ENCODE measurements at regions not wholly inside any gene's neighbourhood (a gene's known extent, or its start where the extent isn't known, plus 50 kb on each side); places are given as distances from the start of the nearest gene placed in this dataset.

GRCh38 chr22:49021926-49022815 lies 805.5 kb downstream of the BRD1 start:
- H3K36me3 Mint-ChIP-seq (ENCODE audit: insufficient read depth in 2 of 2): no peaks in the 10 kb centered on the region
- H3K4me1 Mint-ChIP-seq (ENCODE audit: low read depth): no peaks in the 10 kb centered on the region
- H3K27ac Mint-ChIP-seq: no peak overlapping the region
- H3K4me3 Mint-ChIP-seq: no peak overlapping the region
- no peaks in the 10 kb centered on the region for H3K9me3 Mint-ChIP-seq
- DNase-seq (no peak), ATAC-seq (replicated peaks in 1 of 2) (no peak)
- H3K27me3 Mint-ChIP-seq (ENCODE audit: low read depth): peaks cover under 1% of the 10 kb centered on the region

DNA sequence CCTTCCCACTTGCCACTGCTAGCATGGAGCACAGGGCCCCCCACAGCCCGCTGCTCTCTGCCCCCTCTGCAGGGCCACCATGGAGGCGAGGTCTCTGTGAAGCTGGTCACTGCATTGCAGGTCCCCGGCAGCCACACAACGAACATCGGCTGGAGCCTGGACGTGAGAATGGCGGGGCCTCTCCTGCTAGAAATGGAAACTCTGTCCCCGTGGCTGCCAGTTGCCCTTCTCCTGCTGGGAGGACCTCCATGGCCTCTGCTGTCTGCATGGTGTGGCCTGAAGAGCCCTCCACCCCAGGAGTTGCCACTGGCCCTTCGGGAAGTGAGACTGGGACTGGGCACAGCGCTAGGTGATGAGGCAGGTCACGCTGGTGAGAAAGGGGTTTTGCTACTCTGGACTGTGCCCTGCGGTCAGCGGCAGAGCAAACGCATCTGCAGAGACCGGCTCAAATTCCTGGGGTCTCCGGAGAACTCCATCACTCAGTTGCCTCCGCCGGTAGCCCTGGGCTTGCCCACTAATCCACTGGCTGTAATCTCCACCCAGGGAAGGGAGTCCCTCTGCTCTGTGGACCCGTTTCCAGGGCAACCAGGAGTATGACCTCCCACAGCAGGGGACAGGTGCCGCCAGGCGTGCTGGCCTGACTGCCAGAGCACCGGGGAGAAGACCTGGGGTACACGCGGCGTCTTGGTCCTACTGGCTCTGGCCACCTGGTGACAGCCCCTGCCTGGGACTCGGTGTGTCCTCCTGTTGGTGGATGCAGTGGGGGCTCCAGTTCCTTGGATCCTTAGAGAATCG lies 806.3 kb downstream of the BRD1 start:
- H3K27ac Mint-ChIP-seq: no peak overlapping the region
- DNase-seq (no peak), ATAC-seq (replicated peaks in 1 of 2) (no peak)
- H3K36me3 Mint-ChIP-seq (ENCODE audit: insufficient read depth in 2 of 2): no peaks in the 10 kb centered on the region
- H3K9me3 Mint-ChIP-seq: no peaks in the 10 kb centered on the region
- no peak overlapping the region for H3K4me3 Mint-ChIP-seq
- H3K4me1 Mint-ChIP-seq (ENCODE audit: low read depth): no peaks in the 10 kb centered on the region
- no peaks in the 10 kb centered on the region for H3K27me3 Mint-ChIP-seq (ENCODE audit: low read depth)

GRCh38 chr22:49019737-49020713 lies 807.6 kb downstream of the BRD1 start:
- Mint-ChIP-seq H3K27me3 (ENCODE audit: low read depth) (no peaks in the 10 kb centered on the region), H3K9me3 (no peaks in the 10 kb centered on the region), H3K4me1 (ENCODE audit: low read depth) (no peaks in the 10 kb centered on the region), H3K4me3 (no peak overlapping the region), H3K36me3 (ENCODE audit: insufficient read depth in 2 of 2) (no peaks in the 10 kb centered on the region), H3K27ac (no peak overlapping the region)
- DNase-seq: no peak
- ATAC-seq (replicated peaks in 1 of 2): no peak

DNA sequence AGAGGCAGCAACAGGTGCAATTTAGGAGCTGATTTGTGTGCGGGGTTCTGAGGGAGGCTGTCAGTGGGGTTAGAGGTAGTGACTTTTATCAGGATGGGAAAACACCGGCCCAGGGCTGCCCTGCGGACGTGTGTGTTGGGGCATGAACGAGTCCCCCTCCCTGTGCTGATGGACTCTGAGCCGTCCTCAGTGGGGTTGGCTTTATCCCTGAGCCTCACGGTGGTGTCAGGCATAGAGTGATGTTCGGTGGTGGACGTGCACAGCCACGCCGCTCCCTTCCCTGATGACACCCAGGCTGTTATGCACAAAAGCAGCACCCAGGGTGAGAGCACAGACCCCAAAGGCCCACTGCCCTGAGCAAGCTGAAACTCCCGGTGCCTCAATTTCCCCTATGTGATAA lies 809.1 kb downstream of the BRD1 start:
- no peak overlapping the region for H3K4me3 Mint-ChIP-seq
- no peak for DNase-seq
- no peak for ATAC-seq (replicated peaks in 1 of 2)
- no peaks in the 10 kb centered on the region for H3K27me3 Mint-ChIP-seq (ENCODE audit: low read depth)
- H3K9me3 Mint-ChIP-seq: no peaks in the 10 kb centered on the region
- no peaks in the 10 kb centered on the region for H3K36me3 Mint-ChIP-seq (ENCODE audit: insufficient read depth in 2 of 2)
- H3K4me1 Mint-ChIP-seq (ENCODE audit: low read depth): no peaks in the 10 kb centered on the region
- no peak overlapping the region for H3K27ac Mint-ChIP-seq

DNA sequence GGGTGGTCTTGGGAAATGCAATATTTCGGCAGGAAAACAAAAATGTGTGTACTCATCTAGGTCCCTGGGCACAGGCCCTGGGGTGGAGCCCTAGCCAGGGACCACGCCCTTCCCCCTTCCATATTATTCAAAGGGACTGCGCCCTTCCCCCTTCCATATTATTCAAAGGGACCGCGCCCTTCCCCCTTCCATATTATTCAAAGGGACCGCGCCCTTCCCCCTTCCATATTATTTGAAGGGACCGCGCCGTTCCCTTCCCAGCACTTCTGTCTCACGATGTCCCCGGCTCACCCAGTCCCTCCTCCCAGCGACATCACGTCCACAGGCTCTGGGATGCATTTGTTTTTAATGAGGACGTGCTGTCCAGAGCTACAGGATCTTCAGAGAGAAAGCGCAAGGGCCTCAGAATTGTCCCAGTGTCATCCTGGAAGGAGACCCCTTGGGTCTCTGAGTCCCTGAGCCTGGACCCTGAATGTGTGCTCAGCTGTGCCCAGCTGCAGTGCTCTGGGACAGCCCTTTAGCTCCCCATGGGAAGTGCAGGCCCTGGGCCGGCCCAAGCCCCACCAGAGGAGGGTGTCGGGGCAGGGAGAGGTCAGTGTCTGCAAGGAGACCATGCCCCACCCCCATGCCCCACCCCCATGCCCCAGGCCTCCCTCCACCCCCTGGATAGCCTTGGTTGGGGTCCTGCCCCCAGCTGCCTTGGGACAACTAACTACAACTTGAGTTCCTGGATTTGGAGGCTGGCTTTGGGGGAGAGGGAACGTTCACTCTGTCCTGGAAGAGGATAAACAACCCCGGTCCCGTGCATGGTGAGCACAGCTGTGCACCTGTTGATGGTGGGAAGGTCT lies 810.0 kb downstream of the BRD1 start:
- Mint-ChIP-seq H3K9me3 (no peaks in the 10 kb centered on the region), H3K4me1 (ENCODE audit: low read depth) (no peaks in the 10 kb centered on the region), H3K27me3 (ENCODE audit: low read depth) (no peaks in the 10 kb centered on the region), H3K4me3 (no peak overlapping the region), H3K36me3 (ENCODE audit: insufficient read depth in 2 of 2) (no peaks in the 10 kb centered on the region), H3K27ac (no peak overlapping the region)
- DNase-seq: no peak
- ATAC-seq (replicated peaks in 1 of 2): no peak

- no peaks in the 10 kb centered on the region for H3K4me1 Mint-ChIP-seq (ENCODE audit: low read depth)
- H3K27me3 Mint-ChIP-seq (ENCODE audit: low read depth): no peaks in the 10 kb centered on the region
- no peak overlapping the region for H3K4me3 Mint-ChIP-seq
- H3K36me3 Mint-ChIP-seq (ENCODE audit: insufficient read depth in 2 of 2): no peaks in the 10 kb centered on the region
- H3K9me3 Mint-ChIP-seq: no peaks in the 10 kb centered on the region
- DNase-seq (no peak), ATAC-seq (replicated peaks in 1 of 2) (no peak)
- H3K27ac Mint-ChIP-seq: no peak overlapping the region
Observed at GRCh38 chr22:49016909-49017481, 810.7 kb downstream of the BRD1 start.

DNA sequence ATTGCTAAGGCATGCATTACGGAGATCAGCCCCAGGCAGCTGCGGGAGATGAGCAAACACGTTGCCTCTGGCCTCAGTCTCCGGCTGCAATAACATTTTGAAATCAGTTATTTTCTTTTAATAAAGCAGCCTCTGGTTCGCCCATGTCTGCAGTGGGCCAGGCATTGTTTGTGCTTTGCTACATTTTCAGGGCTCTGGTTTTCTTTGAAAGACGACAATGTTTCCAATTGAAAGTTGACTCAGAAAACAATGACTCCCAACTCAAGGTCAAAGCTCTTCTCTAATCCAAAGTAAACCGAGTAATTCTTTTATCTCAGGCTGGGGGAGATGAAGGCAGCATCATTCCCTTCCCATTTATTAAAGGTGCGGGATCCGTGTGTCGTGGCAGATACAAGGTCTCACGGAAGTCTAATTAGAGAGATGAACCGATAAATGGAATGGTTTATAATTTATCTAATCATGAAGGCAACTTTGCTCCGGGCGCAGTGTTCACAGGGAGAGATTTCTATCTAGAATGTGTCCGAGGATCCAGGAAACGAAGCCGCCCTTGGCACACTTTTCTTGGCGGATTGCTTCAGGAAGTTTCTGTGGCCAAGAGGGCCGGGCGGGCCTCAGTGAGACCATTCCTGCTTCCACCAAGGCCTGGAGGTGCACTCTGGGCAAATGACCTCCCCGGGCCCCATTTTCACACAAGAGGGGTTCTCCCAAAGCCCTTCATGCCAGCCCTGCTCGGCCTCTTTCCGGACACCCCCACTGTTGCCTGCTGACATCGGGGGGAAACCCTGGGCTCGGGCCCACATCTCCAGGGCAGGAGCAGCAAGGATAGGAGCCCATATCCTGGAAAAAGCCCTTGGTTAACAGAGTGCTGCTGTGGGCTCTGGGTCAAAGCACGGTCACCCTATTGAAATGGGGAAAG lies 811.4 kb downstream of the BRD1 start:
- Mint-ChIP-seq H3K27ac (no peak overlapping the region), H3K4me1 (ENCODE audit: low read depth) (no peaks in the 10 kb centered on the region), H3K9me3 (no peaks in the 10 kb centered on the region), H3K36me3 (ENCODE audit: insufficient read depth in 2 of 2) (no peaks in the 10 kb centered on the region), H3K27me3 (ENCODE audit: low read depth) (no peaks in the 10 kb centered on the region), H3K4me3 (no peak overlapping the region)
- no peak for DNase-seq
- ATAC-seq (replicated peaks in 1 of 2): no peak

- DNase-seq (no peak), ATAC-seq (replicated peaks in 1 of 2) (no peak)
- Mint-ChIP-seq H3K36me3 (ENCODE audit: insufficient read depth in 2 of 2) (no peaks in the 10 kb centered on the region), H3K4me3 (no peak overlapping the region), H3K27me3 (ENCODE audit: low read depth) (no peaks in the 10 kb centered on the region), H3K9me3 (no peaks in the 10 kb centered on the region), H3K27ac (no peak overlapping the region), H3K4me1 (ENCODE audit: low read depth) (no peaks in the 10 kb centered on the region)
Observed at GRCh38 chr22:49015459-49015858, 812.2 kb downstream of the BRD1 start.

GRCh38 chr22:49014227-49015201 lies 813.2 kb downstream of the BRD1 start:
- H3K27me3 Mint-ChIP-seq (ENCODE audit: low read depth): no peaks in the 10 kb centered on the region
- DNase-seq (no peak), ATAC-seq (replicated peaks in 1 of 2) (no peak)
- no peak overlapping the region for H3K4me3 Mint-ChIP-seq
- H3K36me3 Mint-ChIP-seq (ENCODE audit: insufficient read depth in 2 of 2): no peaks in the 10 kb centered on the region
- no peak overlapping the region for H3K27ac Mint-ChIP-seq
- no peaks in the 10 kb centered on the region for H3K9me3 Mint-ChIP-seq
- no peaks in the 10 kb centered on the region for H3K4me1 Mint-ChIP-seq (ENCODE audit: low read depth)

- Mint-ChIP-seq H3K27me3 (ENCODE audit: low read depth) (no peaks in the 10 kb centered on the region), H3K27ac (no peak overlapping the region), H3K4me3 (no peak overlapping the region), H3K36me3 (ENCODE audit: insufficient read depth in 2 of 2) (no peaks in the 10 kb centered on the region), H3K4me1 (ENCODE audit: low read depth) (no peaks in the 10 kb centered on the region), H3K9me3 (no peaks in the 10 kb centered on the region)
- ATAC-seq (replicated peaks in 1 of 2) (no peak), DNase-seq (no peak)
Observed at GRCh38 chr22:49013707-49014106, 814.0 kb downstream of the BRD1 start.
